BJ (cell line): ENCODE measurements at regions not wholly inside any gene's neighbourhood (a gene's known extent, or its start where the extent isn't known, plus 50 kb on each side); places are given as distances from the start of the nearest gene placed in this dataset.

Experiments
- CTCF ChIA-PET: fragments of 350-600 bp; formaldehyde crosslinking; extraction: SDS; loops from one replicate; lab custom pipeline; 2021; ENCODE audit warnings: antibody characterized with exemption, inconsistent platforms; lab: Yijun Ruan, JAX
- POLR2A ChIA-PET: fragments of 300-600 bp; sonication (Branson Sonifier 250); formaldehyde crosslinking; extraction: SDS; loops from one replicate; lab custom pipeline; 2021; ENCODE audit warnings: antibody characterized with exemption; lab: Charles Lee
- DNase-seq: peaks from one replicate; pipeline ENCODE4 v3.0.0-alpha.2; 2011; ENCODE audit warnings: low read depth
- H3K27me3 ChIP-seq: 2 replicates; pipeline ENCODE4 v1.6.0; 2011; ENCODE audit warnings: low read length; ENCODE audit not compliant: control insufficient read depth, insufficient read depth
- H3K36me3 ChIP-seq: 2 replicates; pipeline ENCODE4 v1.5.1; 2011; ENCODE audit warnings: low read length; ENCODE audit not compliant: control insufficient read depth, insufficient read depth
- H3K4me3 ChIP-seq: 2 replicates; pipeline ENCODE4 v1.5.1; 2011; ENCODE audit warnings: low read depth, mild to moderate bottlenecking, control low read depth, low read length
- TF ChIP-seq, protein P1 (sequence below): IDR thresholded peaks from 2 replicates; pipeline ENCODE4 v1.5.1; 2011; ENCODE audit warnings: low read depth, mild to moderate bottlenecking, control low read depth, inconsistent platforms, low read length, moderate library complexity; ENCODE audit not compliant: insufficient read depth

DNA sequence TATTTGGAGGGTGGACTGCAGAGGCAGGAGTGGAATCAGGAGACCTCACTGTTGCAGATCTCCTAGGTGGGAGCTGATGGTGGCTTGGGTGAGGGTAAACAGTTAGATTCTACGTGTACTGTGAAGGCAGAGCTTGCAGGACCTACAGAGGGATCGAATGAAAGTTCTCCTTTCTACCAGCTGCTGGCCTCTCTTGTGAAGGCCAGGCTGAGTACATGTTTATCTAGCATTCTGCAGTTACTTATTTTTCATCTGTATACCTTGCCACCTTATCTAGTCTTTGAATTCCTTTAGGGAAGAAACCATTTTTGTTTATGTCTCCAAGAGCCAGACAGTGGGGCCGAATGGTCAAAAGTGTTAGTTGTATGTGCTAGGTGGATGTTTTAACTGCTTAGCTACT is 57.6 kb downstream of the PTTG1 start:
- Histone ChIP-seq H3K27me3 (no peaks in the 10 kb centered on the region), H3K36me3 (no peaks in the 10 kb centered on the region), H3K4me3 (no peak overlapping the region)
- TF ChIP-seq, protein P1, sequence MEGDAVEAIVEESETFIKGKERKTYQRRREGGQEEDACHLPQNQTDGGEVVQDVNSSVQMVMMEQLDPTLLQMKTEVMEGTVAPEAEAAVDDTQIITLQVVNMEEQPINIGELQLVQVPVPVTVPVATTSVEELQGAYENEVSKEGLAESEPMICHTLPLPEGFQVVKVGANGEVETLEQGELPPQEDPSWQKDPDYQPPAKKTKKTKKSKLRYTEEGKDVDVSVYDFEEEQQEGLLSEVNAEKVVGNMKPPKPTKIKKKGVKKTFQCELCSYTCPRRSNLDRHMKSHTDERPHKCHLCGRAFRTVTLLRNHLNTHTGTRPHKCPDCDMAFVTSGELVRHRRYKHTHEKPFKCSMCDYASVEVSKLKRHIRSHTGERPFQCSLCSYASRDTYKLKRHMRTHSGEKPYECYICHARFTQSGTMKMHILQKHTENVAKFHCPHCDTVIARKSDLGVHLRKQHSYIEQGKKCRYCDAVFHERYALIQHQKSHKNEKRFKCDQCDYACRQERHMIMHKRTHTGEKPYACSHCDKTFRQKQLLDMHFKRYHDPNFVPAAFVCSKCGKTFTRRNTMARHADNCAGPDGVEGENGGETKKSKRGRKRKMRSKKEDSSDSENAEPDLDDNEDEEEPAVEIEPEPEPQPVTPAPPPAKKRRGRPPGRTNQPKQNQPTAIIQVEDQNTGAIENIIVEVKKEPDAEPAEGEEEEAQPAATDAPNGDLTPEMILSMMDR: no peak
- POLR2A ChIA-PET: no interaction called here
- CTCF ChIA-PET: interaction anchor here (4.7 kb wide), 1 partner anchor 41 kb away, joined by 20 read pairs; no protein-coding TSS in a partner anchor
- no peak for DNase-seq

DNA sequence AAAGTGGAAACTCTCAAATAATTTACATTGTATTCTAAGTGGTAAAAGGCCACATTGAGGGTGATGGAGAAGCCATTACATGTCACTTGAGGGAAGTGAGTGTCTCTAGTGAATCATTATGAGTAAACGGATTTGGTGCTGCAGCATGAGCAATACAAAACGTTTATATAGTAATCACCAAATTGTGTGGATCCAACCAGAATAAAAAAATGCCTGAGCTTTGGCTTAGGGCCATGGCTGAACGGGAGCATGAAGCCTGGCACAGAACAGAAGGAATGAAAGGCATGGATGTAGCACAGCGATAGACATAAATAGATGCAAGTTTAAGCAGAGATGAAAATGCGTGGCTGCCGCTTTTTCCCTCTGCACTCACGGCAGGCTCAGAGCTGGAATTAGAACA is 58.3 kb downstream of the PTTG1 start:
- Histone ChIP-seq H3K4me3 (no peak overlapping the region), H3K36me3 (no peaks in the 10 kb centered on the region), H3K27me3 (no peaks in the 10 kb centered on the region)
- peak; percentile 46 for DNase-seq
- CTCF ChIA-PET: interaction anchor here (4.7 kb wide), 1 partner anchor 41 kb away, joined by 20 read pairs; no protein-coding TSS in a partner anchor
- POLR2A ChIA-PET: no interaction called here
- TF ChIP-seq, protein P1: no peak

DNA sequence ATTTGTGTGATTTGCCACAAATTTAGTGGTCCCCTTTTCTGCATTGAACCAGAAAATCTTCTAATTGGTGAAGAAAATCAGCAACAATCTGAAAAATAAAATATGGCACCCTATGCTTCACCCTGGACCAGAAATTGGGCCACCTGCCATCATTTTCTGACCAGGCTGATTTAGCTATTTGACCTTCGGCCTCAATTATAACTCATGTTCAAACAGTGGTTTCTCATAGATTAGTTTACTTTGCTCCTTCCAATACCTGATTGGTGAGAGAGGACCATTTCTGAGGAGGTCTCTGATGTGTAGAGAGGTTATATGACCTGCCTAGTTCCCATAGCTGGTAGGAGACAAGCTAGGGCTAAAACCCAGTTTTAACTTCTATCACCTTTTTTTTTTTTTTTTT is 59.0 kb downstream of the PTTG1 start:
- POLR2A ChIA-PET: no interaction called here
- TF ChIP-seq, protein P1: no peak
- CTCF ChIA-PET: interaction anchor here (4.7 kb wide), 1 partner anchor 42 kb away, joined by 20 read pairs; no protein-coding TSS in a partner anchor
- Histone ChIP-seq H3K4me3 (no peak overlapping the region), H3K36me3 (no peaks in the 10 kb centered on the region), H3K27me3 (no peaks in the 10 kb centered on the region)
- no peak for DNase-seq

DNA sequence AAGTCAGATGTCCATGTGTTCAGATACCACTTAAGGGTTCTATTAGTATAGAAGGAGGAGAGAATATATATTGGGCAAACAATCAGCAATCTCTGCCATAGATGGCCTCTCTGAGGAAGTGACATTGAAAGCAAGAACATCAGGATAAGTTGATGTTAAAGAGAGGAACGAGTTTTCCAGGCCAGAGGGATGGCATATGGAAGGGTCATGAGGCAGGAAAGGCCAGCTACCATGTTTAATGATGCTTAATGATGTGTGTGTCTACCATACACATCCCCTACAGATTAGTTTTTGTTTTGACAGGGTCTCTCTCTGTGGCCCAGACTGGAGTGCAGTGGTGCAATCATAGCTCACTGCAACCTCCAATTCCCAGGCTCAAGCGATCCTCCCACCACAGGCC is 63.0 kb downstream of the PTTG1 start:
- CTCF ChIA-PET: interaction anchor here (1.3 kb wide), 1 partner anchor 11 kb away, joined by 3 read pairs; no protein-coding TSS in a partner anchor

GRCh38 chr5:160485364-160485969 is 63.8 kb downstream of the PTTG1 start:
- DNase-seq: no peak
- no peaks in the 10 kb centered on the region for H3K27me3 ChIP-seq
- TF ChIP-seq, protein P1: no peak
- no peak overlapping the region for H3K4me3 ChIP-seq
- POLR2A ChIA-PET: no interaction called here
- CTCF ChIA-PET: interaction anchor here (0.7 to 1.3 kb wide), 2 partner anchors 9 to 12 kb away, joined by 3 read pairs; no protein-coding TSS in a partner anchor
- no peaks in the 10 kb centered on the region for H3K36me3 ChIP-seq

More for the DNA sequence above, 63.0 kb downstream of the PTTG1 start:
- TF ChIP-seq, protein P1: no peak
- POLR2A ChIA-PET: no interaction called here
- no peak for DNase-seq
- no peaks in the 10 kb centered on the region for H3K36me3 ChIP-seq
- H3K4me3 ChIP-seq: no peak overlapping the region
- no peaks in the 10 kb centered on the region for H3K27me3 ChIP-seq
